ENCODE measurements at regions not wholly inside any gene's neighbourhood (a gene's known extent, or its start where the extent isn't known, plus 50 kb on each side); places are given as distances from the start of the nearest gene placed in this dataset.

DNA sequence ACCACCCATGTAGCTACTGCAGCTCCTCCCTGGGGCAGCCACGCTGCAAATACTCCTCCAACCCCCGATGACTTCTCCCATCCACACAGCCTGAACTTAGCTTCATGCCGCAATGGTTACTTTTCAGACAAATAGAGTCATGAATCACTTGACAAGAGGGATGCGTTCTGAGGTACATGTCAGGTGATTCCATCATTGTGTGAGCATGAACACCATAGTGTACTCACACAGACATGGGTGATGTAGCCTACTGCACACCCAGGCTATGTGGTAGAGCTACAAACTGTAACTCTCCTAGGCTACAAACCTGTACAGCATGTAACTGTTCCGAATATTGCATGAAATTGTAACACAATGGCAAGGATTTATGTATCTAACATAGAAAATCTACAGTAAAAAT, 298.5 kb upstream of the SLC35B3 start:
- DNase-seq: no peak
- Histone ChIP-seq H3K27ac (no peak overlapping the region), H3K4me3 (no peak overlapping the region), H3K4me1 (no peaks in the 10 kb centered on the region), H3K36me3 (no peaks in the 10 kb centered on the region), H3K9me3 (replicated peaks) (no peaks in the 10 kb centered on the region), H3K27me3 (no peaks in the 10 kb centered on the region)

DNA sequence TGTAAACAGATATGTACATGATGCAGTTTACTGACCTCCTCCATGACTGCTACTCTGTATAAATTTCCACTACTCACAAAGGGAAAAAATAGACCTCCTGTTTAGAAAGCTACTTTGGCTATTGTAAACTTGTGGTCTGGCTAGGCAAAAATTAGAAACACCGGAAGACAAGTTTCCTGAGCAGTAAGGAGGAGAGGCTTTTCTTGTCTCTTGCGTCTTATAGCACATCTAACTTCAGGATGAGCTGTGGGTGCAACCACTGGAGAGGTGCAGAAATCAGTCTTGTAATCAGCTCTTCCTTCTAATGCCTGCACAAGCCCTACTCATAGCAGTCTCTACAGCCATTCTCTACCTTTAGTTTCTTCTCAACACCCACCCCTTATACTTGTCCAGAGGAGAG, 296.5 kb upstream of the SLC35B3 start:
- no peaks in the 10 kb centered on the region for H3K27me3 ChIP-seq
- H3K9me3 ChIP-seq (replicated peaks): no peaks in the 10 kb centered on the region
- no peaks in the 10 kb centered on the region for H3K36me3 ChIP-seq
- DNase-seq: no peak
- H3K4me1 ChIP-seq: no peaks in the 10 kb centered on the region
- no peak overlapping the region for H3K27ac ChIP-seq
- no peak overlapping the region for H3K4me3 ChIP-seq

DNA sequence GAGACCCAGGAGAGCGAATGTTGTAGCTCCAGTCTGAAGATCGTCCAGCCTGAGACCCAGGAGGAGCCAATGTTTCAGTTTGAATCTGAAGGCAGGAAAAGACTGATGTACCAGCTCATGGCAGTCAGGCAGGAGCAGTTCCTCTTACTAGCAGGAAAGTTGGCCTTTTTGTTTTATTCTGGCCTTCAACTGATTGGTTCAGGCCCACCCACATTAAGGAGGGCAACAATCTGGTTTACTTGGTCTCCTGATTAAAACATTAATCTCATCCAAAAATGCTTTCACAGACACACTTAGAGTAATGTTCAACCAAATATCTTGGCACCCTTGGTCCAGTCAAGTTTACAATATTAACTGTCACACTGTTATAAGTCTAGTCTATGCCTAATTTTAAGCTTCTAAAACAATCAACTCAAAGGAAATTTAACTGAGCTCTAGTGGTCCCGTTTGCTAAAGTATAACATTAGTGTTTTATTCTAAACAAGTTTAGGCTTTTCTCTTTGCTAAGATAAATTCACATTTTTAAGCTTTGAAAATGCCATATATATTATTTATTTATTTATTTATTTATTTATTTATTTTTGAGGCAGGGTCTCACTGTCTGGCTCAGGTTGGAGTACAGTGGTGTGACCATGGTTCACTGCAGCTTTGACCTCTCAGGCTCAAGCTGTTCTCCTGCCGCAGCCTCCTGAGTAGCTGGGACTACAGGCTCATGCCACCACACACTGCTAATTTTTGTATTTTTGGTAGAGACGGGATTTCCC, 275.5 kb upstream of the SLC35B3 start:
- Histone ChIP-seq H3K4me1 (no peaks in the 10 kb centered on the region), H3K36me3 (no peaks in the 10 kb centered on the region), H3K9me3 (replicated peaks) (no peaks in the 10 kb centered on the region), H3K27ac (no peak overlapping the region), H3K27me3 (no peaks in the 10 kb centered on the region), H3K4me3 (no peak overlapping the region)
- no peak for DNase-seq

DNA sequence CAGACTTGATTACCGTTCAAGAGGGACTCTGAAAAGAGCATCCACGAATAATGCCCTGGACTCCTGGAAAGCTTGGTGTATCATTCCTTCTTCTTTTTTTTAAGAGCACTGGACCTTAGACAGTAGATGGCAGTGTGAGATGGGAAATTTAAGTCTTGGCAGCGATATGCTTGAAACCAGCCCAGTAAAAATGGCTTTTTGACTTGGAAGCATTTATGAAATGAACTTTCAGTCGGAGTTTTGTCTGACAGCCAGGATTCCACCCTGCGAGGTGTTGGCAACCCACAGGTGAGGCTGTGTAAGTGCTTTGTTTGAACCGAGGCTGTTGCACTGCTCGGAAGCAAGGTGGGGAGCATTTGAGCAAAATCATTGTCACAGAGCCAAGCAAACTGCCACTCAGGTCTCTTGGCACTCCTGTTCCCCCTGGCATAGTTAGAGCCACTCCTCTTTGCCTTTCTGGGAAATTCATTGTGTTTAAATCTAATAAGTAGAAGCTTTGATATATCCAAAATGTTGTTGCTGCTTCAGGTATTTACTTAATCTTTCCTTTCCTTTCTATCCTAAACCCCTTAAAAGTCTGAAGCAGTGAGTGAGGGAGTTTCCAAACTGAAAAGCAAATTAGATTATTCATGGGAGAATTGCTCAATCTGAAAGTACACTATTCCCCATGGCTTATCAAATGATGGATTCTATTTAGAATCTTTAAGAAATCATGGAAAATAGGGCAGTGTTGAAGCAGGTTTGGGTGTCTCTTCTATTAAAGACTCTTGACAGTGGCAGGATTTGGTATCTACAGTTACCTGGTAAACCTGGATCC, 272.8 kb upstream of the SLC35B3 start:
- peak; percentile 6 to 60 for DNase-seq
- H3K36me3 ChIP-seq: no peaks in the 10 kb centered on the region
- H3K27ac ChIP-seq: no peak overlapping the region

DNA sequence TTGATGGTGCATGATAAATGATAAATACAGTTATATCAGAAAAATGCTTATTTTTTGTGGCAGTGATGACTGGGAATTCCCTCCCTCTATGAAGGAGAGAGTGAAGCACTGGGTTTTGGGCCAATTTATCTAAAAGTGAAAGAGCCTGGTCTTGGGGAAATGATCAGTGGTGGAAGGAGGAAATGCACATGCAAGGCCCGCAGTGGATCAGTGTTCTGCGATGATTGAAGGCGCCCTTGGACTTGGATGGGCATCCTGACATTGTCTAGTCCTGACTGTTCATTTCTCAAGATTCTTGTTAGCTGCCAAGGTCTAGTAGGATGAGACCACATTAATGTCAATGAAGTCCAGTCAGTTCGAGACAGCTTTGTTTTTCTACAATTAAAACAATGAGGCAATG, 272.0 kb upstream of the SLC35B3 start:
- no peaks in the 10 kb centered on the region for H3K36me3 ChIP-seq
- no peak overlapping the region for H3K4me3 ChIP-seq
- peak in 1 of 2 experiments; percentile 1 for DNase-seq
- no peak overlapping the region for H3K27ac ChIP-seq
- H3K4me1 ChIP-seq: no peaks in the 10 kb centered on the region
- no peaks in the 10 kb centered on the region for H3K9me3 ChIP-seq (replicated peaks)
- no peaks in the 10 kb centered on the region for H3K27me3 ChIP-seq

More for the DNA sequence above, 272.8 kb upstream of the SLC35B3 start:
- Histone ChIP-seq H3K9me3 (replicated peaks) (no peaks in the 10 kb centered on the region), H3K4me3 (no peak overlapping the region), H3K27me3 (no peaks in the 10 kb centered on the region), H3K4me1 (no peaks in the 10 kb centered on the region)

DNA sequence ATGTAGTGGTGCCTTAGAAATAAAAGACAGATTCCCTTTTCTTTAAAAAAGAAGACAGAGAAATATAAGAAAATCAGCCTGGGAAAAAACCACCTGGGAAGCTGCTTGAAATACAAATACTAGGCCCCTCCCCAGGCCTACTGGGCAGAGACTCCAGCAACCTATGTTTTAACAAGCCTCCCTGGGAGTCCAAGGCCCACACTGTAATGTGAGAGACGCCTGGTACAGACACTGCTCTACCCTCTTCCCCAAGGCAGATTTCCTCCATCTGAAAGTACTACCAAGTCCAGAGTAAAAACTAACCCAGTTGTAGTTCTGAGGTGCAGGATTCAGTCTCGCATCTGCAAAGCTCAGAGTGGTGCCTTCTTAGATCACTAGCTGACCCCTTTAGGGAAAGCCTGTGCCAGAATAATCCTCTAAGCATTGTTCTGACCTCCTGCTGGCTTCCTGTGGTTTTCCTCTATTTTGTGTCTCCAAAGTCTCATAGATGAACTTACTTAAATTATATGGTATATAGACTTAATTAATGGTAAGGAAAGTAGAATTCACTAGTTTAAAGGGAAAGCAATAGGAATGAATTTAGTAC, 270.2 kb upstream of the SLC35B3 start:
- H3K27ac ChIP-seq: no peak overlapping the region

DNA sequence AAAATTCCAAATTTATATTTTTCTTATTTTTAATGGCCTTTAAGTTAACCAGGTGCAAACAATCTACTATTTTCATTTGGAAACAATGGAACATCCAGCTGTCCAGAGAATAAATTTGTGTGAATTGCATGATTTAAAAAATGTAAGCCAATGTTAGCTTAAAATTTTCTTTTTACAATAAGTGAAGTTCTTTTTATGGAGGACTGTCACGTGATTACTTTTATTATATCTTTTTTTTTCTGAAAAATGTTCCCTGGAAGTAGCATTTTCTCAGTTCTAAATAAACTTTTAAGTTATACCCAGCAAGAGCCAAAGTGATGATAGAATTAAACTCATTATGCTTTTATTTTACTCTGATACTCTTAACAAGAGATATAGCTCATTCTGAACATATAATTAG, 267.7 kb upstream of the SLC35B3 start:
- Histone ChIP-seq H3K36me3 (no peaks in the 10 kb centered on the region), H3K27me3 (no peaks in the 10 kb centered on the region), H3K27ac (no peak overlapping the region), H3K9me3 (replicated peaks) (no peaks in the 10 kb centered on the region), H3K4me3 (no peak overlapping the region), H3K4me1 (no peaks in the 10 kb centered on the region)
- DNase-seq: no peak

More for the DNA sequence above, 270.2 kb upstream of the SLC35B3 start:
- DNase-seq: peak; percentile 6 to 35
- H3K9me3 ChIP-seq (replicated peaks): no peaks in the 10 kb centered on the region
- H3K4me1 ChIP-seq: no peaks in the 10 kb centered on the region
- H3K36me3 ChIP-seq: no peaks in the 10 kb centered on the region
- no peak overlapping the region for H3K4me3 ChIP-seq
- H3K27me3 ChIP-seq: no peaks in the 10 kb centered on the region

DNA sequence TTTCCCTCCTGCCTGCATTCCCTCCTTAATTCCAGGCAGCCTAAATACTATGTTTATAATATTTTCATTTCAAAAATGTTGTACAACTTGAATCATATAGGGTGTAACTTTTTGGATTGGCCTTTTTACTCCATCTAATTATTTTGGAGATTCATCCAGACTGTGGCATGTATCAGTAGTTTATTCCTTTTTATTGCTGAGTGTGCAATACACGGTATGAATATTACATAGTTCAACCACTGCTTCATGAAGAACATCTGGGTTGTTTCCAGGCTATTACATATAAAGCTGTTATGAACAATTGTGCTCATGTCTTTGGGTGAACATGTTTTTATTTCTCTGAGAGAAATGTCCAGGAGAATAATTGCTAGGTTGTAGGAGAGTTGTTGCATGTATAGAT, 253.5 kb upstream of the SLC35B3 start:
- no peak overlapping the region for H3K4me3 ChIP-seq
- no peaks in the 10 kb centered on the region for H3K36me3 ChIP-seq
- no peaks in the 10 kb centered on the region for H3K9me3 ChIP-seq (replicated peaks)
- H3K27ac ChIP-seq: no peak overlapping the region
- no peak for DNase-seq
- no peaks in the 10 kb centered on the region for H3K27me3 ChIP-seq
- no peaks in the 10 kb centered on the region for H3K4me1 ChIP-seq

DNA sequence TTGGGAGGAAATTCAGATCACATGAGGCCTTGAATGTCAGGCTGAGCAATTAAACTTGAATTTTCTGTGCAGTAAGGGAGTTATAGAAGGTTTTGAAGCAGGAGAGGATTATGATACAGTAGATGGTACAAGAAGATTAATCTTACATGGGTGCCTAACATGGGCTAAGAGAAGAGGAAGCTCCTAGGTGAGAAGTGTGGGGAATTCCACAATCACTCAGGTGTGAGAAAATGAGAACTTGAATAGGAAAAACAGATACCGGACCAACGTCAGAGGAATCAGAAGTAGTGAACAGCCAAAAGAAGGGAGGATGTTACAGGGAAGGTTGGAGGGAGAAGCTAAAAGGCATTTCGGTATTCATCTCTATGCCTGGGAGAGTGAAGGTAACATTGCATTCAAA, 250.7 kb upstream of the SLC35B3 start:
- Histone ChIP-seq H3K27me3 (no peaks in the 10 kb centered on the region), H3K9me3 (replicated peaks) (no peaks in the 10 kb centered on the region), H3K36me3 (no peaks in the 10 kb centered on the region), H3K27ac (no peak overlapping the region), H3K4me1 (no peaks in the 10 kb centered on the region), H3K4me3 (no peak overlapping the region)
- no peak for DNase-seq

DNA sequence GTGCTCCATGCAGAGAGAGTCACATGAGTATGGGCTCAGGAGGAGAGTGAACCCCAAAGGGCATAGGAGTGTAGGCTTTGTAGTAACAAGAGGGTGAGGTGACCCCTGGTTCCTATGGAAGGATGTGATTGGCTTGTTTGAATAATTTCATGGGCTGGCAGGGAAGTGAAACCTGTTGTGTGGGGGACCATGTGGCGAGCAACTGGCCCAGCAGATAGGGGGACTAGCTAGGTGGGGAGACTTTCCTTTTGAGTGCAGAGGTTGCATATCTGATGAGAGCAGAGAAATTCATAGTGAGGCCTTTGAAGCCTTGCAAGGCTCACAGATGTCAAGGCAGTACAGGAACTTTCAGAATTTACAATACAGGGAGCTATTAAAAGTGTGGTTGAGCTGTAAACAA, 247.9 kb upstream of the SLC35B3 start:
- H3K4me1 ChIP-seq: no peaks in the 10 kb centered on the region
- no peaks in the 10 kb centered on the region for H3K36me3 ChIP-seq
- H3K9me3 ChIP-seq (replicated peaks): no peaks in the 10 kb centered on the region
- no peak for DNase-seq
- H3K4me3 ChIP-seq: no peak overlapping the region
- H3K27ac ChIP-seq: no peak overlapping the region
- no peaks in the 10 kb centered on the region for H3K27me3 ChIP-seq

DNA sequence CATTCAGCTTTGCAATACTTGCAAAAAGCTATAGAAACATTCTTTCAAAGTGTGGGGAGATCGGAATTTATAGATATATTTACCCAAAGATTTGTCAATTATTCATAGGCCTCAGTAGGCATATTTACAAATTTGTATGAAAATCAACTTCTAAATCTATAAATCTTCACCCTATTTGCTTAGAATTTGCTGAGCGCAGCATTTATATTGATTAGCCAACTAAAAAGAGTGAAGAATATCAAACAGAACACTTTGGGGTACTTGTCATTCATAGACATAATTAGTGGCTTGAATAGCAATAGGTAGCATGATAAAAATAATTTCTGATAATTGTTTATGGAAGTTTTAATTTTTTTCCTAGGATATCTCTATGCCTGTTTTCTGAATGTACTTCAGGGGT, 244.5 kb upstream of the SLC35B3 start:
- Histone ChIP-seq H3K27me3 (no peaks in the 10 kb centered on the region), H3K4me1 (no peaks in the 10 kb centered on the region), H3K27ac (no peak overlapping the region), H3K4me3 (no peak overlapping the region), H3K9me3 (replicated peaks) (no peaks in the 10 kb centered on the region), H3K36me3 (no peaks in the 10 kb centered on the region)
- DNase-seq: no peak

DNA sequence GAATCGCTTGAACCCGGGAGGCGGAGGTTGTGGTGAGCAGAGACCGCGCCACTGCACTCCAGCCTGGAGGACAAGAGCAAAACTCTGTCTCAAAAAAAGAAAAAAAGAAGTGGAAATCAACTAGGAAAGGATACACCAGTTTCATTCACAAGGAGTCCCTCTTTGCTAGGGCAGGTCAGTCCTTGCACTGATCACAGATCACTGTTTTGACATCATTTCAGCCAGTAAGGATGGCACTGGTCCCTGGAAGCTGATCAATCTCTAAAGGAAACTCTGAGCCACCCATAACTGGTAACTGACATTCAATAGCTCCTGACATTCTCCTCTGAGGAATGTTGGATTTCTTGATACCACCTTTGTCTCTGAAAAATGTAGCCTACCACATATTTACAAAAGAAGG, 243.1 kb upstream of the SLC35B3 start:
- no peaks in the 10 kb centered on the region for H3K36me3 ChIP-seq
- no peak overlapping the region for H3K27ac ChIP-seq
- no peak overlapping the region for H3K4me3 ChIP-seq
- H3K4me1 ChIP-seq: no peaks in the 10 kb centered on the region
- DNase-seq: no peak
- no peaks in the 10 kb centered on the region for H3K27me3 ChIP-seq
- H3K9me3 ChIP-seq (replicated peaks): no peaks in the 10 kb centered on the region

DNA sequence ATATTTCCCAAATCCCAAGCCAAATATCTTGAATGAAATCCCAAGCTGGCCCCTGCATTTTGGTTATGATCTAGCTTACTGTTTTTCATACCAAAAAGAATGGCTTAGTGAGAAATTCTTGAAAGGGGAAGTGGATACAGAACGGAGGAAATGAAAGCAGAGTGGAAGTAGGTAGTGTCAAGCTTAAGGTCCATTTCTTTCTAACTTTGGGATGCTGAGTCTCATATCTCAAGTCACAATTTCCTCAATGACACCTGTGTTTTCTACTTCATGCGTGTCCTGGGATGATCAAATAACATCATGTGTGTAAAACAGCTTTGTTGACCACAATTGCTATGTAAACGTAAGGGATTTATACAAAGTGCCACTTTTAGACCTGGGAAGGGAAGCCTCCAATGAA, 238.8 kb upstream of the SLC35B3 start:
- no peaks in the 10 kb centered on the region for H3K9me3 ChIP-seq (replicated peaks)
- DNase-seq: no peak
- no peaks in the 10 kb centered on the region for H3K36me3 ChIP-seq
- no peak overlapping the region for H3K4me3 ChIP-seq
- no peaks in the 10 kb centered on the region for H3K4me1 ChIP-seq
- no peaks in the 10 kb centered on the region for H3K27me3 ChIP-seq
- H3K27ac ChIP-seq: no peak overlapping the region

DNA sequence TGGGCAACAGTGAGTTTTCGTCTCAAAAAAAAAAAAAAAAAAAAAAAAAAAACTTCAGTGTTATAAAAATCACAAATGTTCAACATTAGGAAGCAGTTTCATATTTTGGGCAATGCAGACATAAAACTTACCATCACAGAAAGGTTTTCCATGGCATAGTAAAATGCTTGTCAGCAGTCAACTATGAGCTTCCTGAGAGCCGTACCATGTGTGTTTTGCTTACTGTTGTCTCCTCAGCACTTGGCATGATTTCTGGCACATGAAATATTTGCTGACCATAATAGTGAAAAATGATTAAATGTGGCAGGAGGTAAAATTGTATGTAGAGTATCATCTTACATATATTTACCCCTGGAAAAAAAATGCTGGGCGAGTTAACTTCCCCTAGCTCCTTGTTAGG, 237.5 kb upstream of the SLC35B3 start:
- Histone ChIP-seq H3K4me3 (no peak overlapping the region), H3K9me3 (replicated peaks) (no peaks in the 10 kb centered on the region), H3K27ac (no peak overlapping the region), H3K36me3 (no peaks in the 10 kb centered on the region), H3K4me1 (no peaks in the 10 kb centered on the region), H3K27me3 (no peaks in the 10 kb centered on the region)
- no peak for DNase-seq

DNA sequence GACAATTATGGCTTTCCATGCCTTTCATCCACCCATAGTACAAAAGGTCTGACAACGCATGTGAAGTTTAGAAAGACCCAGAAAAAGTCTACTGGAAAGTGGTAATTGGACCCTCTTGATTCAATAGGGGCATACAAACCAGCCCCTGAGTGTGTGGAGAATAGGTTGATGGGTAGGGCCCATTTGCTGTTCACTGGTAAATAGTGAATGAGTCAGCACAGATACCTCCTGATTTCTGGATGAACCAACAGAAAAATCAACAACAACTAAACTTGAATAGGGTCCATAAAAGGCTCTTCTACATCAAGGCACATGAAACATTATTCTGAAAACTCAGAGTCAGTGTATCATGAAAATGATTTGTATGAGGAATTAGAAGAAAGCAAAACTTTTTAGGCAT, 235.4 kb upstream of the SLC35B3 start:
- H3K27me3 ChIP-seq: no peaks in the 10 kb centered on the region
- H3K4me3 ChIP-seq: no peak overlapping the region
- no peak overlapping the region for H3K27ac ChIP-seq
- H3K36me3 ChIP-seq: no peaks in the 10 kb centered on the region
- no peak for DNase-seq
- H3K4me1 ChIP-seq: no peaks in the 10 kb centered on the region
- H3K9me3 ChIP-seq (replicated peaks): no peaks in the 10 kb centered on the region
